Panc1 (cell line): ENCODE measurements at regions not wholly inside any gene's neighbourhood (a gene's known extent, or its start where the extent isn't known, plus 50 kb on each side); places are given as distances from the start of the nearest gene placed in this dataset.

Experiments used
- ATAC-seq: fragments of 200-7000 bp; cut with Tn5 transposase; 2 replicates; pipeline ENCODE4 v1.9.1; 2020; ENCODE audit warnings: mild to moderate bottlenecking, moderate library complexity
- BruUV-seq: library from RNA; stranded (reverse); fragments of 400-500 nt; replicated peaks from 2 replicates; lab custom pipeline; 2021; lab: Mats Ljungman, UMichigan
- CTCF ChIA-PET: fragments of 300-600 bp; sonication (Branson Sonifier 250); formaldehyde crosslinking; loops from one replicate; lab custom pipeline; 2022; ENCODE audit warnings: antibody characterized with exemption; lab: Charles Lee
- POLR2A ChIA-PET: fragments of 300-600 bp; sonication (Branson Sonifier 250); formaldehyde crosslinking; loops from one replicate; lab custom pipeline; 2022; ENCODE audit warnings: antibody characterized with exemption; lab: Charles Lee
- DNase-seq: peaks from one replicate; pipeline ENCODE4 v3.0.0-alpha.2; 2010; ENCODE audit warnings: low read depth, low spot score
- H3K27ac ChIP-seq: 2 replicates; pipeline ENCODE4 v1.5.1; 2011; ENCODE audit warnings: mild to moderate bottlenecking, low read length, inconsistent platforms
- H3K27me3 ChIP-seq: fragments of 200-500 bp; sonication (Bioruptor generic); 2 replicates; pipeline ENCODE4 v1.6.0; 2014; ENCODE audit warnings: low read length, inconsistent platforms; ENCODE audit not compliant: control insufficient read depth, insufficient read depth
- H3K36me3 ChIP-seq: fragments of 200-500 bp; sonication (Bioruptor generic); 2 replicates; pipeline ENCODE4 v1.5.1; 2014; ENCODE audit warnings: inconsistent platforms, mild to moderate bottlenecking, low read length, moderate library complexity; ENCODE audit not compliant: control insufficient read depth, insufficient read depth
- H3K4me1 ChIP-seq: 2 replicates; pipeline ENCODE4 v1.5.1; 2011; ENCODE audit warnings: inconsistent platforms, mild to moderate bottlenecking, low read length, moderate library complexity; ENCODE audit not compliant: control insufficient read depth, insufficient read depth
- H3K4me3 ChIP-seq, 2 experiments: 2 replicates each; pipeline ENCODE4 v1.5.1; 2011 to 2012; ENCODE audit warnings: low read depth in 2 of 2, low read length in 2 of 2, mild to moderate bottlenecking in 2 of 2, inconsistent platforms in 1 of 2, moderate library complexity in 1 of 2
- H3K9me3 ChIP-seq: fragments of 200-500 bp; sonication (Bioruptor generic); 2 replicates; pipeline ENCODE4 v1.5.1; 2014; ENCODE audit warnings: low read depth, mild to moderate bottlenecking, inconsistent platforms, low read length, moderate library complexity; ENCODE audit not compliant: control insufficient read depth, insufficient read depth
- POLR2AphosphoS5 ChIP-seq: IDR thresholded peaks from 2 replicates; pipeline ENCODE4 v1.6.1; 2012; ENCODE audit warnings: mild to moderate bottlenecking, low read depth, low read length, moderate library complexity
- SIN3A ChIP-seq: IDR thresholded peaks from 2 replicates; pipeline ENCODE4 v1.6.1; 2012; ENCODE audit warnings: low read depth, mild to moderate bottlenecking, low read length, moderate library complexity, borderline replicate concordance; ENCODE audit not compliant: insufficient read depth
- TCF7L2 ChIP-seq: IDR thresholded peaks from 2 replicates; pipeline ENCODE4 v1.6.1; 2011; ENCODE audit warnings: mild to moderate bottlenecking, low read depth, low read length, inconsistent platforms
- in situ Hi-C: cut with HindIII; loops from 2 replicates; pipeline ENCODE4 v1.10.0; 2016; ENCODE audit warnings: low sequenced_read_pairs, low pct_unique_long_range_greater_than_20kb
- intact Hi-C: fragments of 100-400 bp; cut with micrococcal nuclease; formaldehyde crosslinking; loops from one replicate; pipeline ENCODE4 v1.10.0; 2022; ENCODE audit not compliant: unreplicated experiment
- TF ChIP-seq, protein P1 (sequence below), 2 experiments: IDR thresholded peaks; 2 replicates each; pipeline ENCODE4 v1.6.1; 2011 to 2012; ENCODE audit warnings: low read depth in 2 of 2, control low read depth in 1 of 2, low read length in 1 of 2, mild to moderate bottlenecking in 1 of 2, moderate library complexity in 1 of 2; ENCODE audit not compliant: insufficient read depth in 1 of 2
- TF ChIP-seq, protein P2 (sequence below): fragments of 450-650 bp; IDR thresholded peaks from 2 replicates; pipeline ENCODE4 v1.5.1; 2017; ENCODE audit warnings: mild to moderate bottlenecking

DNA sequence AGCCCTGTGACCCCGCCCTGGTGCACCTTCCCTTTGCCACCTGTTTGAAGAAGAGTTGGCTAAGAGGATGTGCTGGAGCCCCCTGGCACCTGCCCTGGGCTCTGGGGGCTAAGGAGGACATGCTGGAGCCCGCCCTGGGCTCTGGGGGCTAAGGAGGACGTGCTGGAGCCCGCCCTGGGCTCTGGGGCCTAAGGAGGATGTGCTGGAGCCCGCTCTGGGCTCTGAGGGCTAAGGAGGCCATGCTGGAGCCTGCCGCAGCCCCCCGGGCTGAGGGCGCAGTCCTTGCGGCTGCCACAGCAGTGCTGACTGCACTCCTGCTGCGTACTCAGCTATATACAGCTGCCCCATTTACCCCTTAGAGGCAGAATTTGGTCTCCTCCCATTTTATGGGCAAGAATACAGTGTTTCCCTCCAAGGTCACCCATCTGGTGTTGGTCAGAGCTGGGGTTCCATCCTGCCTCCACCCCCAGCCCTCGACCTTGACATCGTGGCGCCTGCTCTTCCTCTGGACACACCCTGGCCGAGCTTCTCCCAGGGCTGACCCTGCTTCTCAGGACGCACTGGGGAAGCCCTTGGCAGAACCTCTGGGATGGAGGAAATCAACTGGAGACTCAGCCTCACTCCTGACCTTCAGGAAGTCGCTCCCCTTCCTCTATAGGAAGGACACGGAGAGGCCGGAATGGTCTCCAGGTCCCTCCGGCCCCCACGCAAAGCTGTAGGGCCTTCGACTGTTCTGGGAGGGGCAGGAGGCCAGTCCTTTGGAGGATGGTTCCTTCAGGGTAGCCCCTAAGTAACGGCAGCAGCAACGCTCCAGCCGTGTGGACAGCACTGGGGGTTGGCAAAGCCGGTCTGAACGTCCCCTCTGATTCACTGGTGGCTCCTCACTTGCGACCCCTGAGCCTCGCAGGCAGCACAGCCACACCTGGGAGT is 65.0 kb upstream of the HPCAL1 start:
- ChIA-PET CTCF (interaction anchor here (0.7 to 1.0 kb wide), 2 partner anchors 96 to 181 kb away, joined by 3 to 4 read pairs; no protein-coding TSS in a partner anchor), POLR2A (no interaction called here)
- Histone ChIP-seq H3K4me3 (no peak overlapping the region), H3K4me1 (no peaks in the 10 kb centered on the region), H3K27ac (no peak overlapping the region), H3K27me3 (no peaks in the 10 kb centered on the region), H3K9me3 (no peaks in the 10 kb centered on the region), H3K36me3 (no peaks in the 10 kb centered on the region)
- ATAC-seq (no peak), DNase-seq (no peak)
- no TSS peak for BruUV-seq
- TF ChIP-seq SIN3A: no peak
- no peak for TF ChIP-seq POLR2AphosphoS5
- TF ChIP-seq, protein P1, sequence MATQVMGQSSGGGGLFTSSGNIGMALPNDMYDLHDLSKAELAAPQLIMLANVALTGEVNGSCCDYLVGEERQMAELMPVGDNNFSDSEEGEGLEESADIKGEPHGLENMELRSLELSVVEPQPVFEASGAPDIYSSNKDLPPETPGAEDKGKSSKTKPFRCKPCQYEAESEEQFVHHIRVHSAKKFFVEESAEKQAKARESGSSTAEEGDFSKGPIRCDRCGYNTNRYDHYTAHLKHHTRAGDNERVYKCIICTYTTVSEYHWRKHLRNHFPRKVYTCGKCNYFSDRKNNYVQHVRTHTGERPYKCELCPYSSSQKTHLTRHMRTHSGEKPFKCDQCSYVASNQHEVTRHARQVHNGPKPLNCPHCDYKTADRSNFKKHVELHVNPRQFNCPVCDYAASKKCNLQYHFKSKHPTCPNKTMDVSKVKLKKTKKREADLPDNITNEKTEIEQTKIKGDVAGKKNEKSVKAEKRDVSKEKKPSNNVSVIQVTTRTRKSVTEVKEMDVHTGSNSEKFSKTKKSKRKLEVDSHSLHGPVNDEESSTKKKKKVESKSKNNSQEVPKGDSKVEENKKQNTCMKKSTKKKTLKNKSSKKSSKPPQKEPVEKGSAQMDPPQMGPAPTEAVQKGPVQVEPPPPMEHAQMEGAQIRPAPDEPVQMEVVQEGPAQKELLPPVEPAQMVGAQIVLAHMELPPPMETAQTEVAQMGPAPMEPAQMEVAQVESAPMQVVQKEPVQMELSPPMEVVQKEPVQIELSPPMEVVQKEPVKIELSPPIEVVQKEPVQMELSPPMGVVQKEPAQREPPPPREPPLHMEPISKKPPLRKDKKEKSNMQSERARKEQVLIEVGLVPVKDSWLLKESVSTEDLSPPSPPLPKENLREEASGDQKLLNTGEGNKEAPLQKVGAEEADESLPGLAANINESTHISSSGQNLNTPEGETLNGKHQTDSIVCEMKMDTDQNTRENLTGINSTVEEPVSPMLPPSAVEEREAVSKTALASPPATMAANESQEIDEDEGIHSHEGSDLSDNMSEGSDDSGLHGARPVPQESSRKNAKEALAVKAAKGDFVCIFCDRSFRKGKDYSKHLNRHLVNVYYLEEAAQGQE (IDR thresholded peaks at IDR 0.05; ENCODE audit: insufficient read depth in 1 of 2, low read depth in 2 of 2, low read length in 1 of 2): no peak
- no peak for TF ChIP-seq TCF7L2
- TF ChIP-seq, protein P2, sequence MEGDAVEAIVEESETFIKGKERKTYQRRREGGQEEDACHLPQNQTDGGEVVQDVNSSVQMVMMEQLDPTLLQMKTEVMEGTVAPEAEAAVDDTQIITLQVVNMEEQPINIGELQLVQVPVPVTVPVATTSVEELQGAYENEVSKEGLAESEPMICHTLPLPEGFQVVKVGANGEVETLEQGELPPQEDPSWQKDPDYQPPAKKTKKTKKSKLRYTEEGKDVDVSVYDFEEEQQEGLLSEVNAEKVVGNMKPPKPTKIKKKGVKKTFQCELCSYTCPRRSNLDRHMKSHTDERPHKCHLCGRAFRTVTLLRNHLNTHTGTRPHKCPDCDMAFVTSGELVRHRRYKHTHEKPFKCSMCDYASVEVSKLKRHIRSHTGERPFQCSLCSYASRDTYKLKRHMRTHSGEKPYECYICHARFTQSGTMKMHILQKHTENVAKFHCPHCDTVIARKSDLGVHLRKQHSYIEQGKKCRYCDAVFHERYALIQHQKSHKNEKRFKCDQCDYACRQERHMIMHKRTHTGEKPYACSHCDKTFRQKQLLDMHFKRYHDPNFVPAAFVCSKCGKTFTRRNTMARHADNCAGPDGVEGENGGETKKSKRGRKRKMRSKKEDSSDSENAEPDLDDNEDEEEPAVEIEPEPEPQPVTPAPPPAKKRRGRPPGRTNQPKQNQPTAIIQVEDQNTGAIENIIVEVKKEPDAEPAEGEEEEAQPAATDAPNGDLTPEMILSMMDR: no peak
- intact Hi-C loops (no loop called here), in situ Hi-C loops (no loop called here)

DNA sequence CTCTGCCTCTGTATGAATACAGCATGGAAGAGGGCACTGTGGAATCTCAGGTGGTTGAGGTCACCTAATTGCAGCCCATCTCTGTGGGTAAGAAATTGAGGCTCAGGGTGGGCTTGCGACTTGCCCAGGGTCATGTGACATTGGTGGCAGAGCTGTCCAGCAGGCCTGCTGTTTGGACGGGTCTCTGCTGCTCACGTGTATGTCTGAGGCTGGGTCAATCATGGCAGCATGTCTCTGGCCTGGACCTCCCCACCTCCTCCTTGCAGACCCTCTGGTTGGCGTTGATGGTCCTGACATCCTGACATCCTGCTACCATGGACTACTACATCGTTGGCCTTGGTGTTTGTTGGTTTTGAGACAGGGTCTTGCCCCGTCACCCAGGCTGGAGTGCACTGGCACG is 64.3 kb upstream of the HPCAL1 start:
- TF ChIP-seq, protein P1 (IDR thresholded peaks at IDR 0.05; ENCODE audit: insufficient read depth in 1 of 2, low read depth in 2 of 2, low read length in 1 of 2): no peak
- TF ChIP-seq SIN3A: no peak
- TF ChIP-seq POLR2AphosphoS5: no peak
- TF ChIP-seq, protein P2: no peak
- BruUV-seq: no TSS peak
- intact Hi-C loops: no loop called here

More for the DNA sequence above, 64.3 kb upstream of the HPCAL1 start:
- in situ Hi-C loops: no loop called here
- ChIA-PET CTCF (interaction anchor here (0.6 kb wide), 2 partner anchors 36 to 67 kb away, joined by 3 read pairs; no protein-coding TSS in a partner anchor), POLR2A (interaction anchor here (0.6 kb wide), 1 partner anchor 30 kb away, joined by 7 read pairs; no protein-coding TSS in a partner anchor)
- H3K4me3 ChIP-seq: no peak overlapping the region
- no peak for ATAC-seq
- H3K36me3 ChIP-seq: no peaks in the 10 kb centered on the region
- DNase-seq: no peak
- no peaks in the 10 kb centered on the region for H3K27me3 ChIP-seq
- no peak overlapping the region for H3K27ac ChIP-seq
- no peaks in the 10 kb centered on the region for H3K9me3 ChIP-seq
- H3K4me1 ChIP-seq: no peaks in the 10 kb centered on the region
